ENCODE measurements at regions not wholly inside any gene's neighbourhood (a gene's known extent, or its start where the extent isn't known, plus 50 kb on each side); places are given as distances from the start of the nearest gene placed in this dataset.

- TF ChIP-seq POLR2A (IDR thresholded peaks at IDR 0.05) (no peak), CTCF (IDR thresholded peaks at IDR 0.05 in 4 of 5, conservative IDR thresholded peaks at IDR 0.05 in 1 of 5) (no peak)
Measured at GRCh38 chr12:45601888-45602287, 127.6 kb upstream of the ARID2 start.
